GM21526 (cell line): ENCODE measurements at regions not wholly inside any gene's neighbourhood (a gene's known extent, or its start where the extent isn't known, plus 50 kb on each side); places are given as distances from the start of the nearest gene placed in this dataset.

Source experiments
- ATAC-seq: cut with Tn5 transposase; IDR thresholded peaks from one replicate; pipeline ENCODE4 v1.9.1; 2021; ENCODE audit warnings: moderate library complexity; ENCODE audit not compliant: unreplicated experiment, low FRiP score

- no peak for ATAC-seq
Measured at GRCh38 chrX:107502316-107502715, 52.9 kb downstream of the FRMPD3 start.

GRCh38 chrX:107504006-107504405 is 54.6 kb downstream of the FRMPD3 start:
- no peak for ATAC-seq

DNA sequence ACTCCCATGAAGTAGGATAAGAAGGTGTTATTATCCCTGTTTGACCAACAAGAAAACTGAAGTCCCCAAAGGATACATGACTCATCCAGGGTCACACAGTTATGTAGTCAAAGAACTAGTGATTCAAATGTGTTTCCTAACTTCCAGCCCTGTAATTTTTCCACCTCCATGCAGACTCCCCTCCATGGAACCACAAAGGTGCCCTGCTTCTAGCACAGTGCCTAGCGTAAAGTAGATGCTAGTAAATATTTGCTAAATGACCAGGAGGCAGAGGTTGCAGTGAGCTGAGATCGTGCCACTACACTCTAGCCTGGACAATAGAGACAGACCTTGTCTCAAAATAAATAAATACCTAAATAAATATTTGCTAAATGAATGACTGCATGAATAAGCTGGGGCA is 55.8 kb downstream of the FRMPD3 start:
- ATAC-seq: no peak

GRCh38 chrX:107506596-107507031 is 57.2 kb downstream of the FRMPD3 start:
- no peak for ATAC-seq

DNA sequence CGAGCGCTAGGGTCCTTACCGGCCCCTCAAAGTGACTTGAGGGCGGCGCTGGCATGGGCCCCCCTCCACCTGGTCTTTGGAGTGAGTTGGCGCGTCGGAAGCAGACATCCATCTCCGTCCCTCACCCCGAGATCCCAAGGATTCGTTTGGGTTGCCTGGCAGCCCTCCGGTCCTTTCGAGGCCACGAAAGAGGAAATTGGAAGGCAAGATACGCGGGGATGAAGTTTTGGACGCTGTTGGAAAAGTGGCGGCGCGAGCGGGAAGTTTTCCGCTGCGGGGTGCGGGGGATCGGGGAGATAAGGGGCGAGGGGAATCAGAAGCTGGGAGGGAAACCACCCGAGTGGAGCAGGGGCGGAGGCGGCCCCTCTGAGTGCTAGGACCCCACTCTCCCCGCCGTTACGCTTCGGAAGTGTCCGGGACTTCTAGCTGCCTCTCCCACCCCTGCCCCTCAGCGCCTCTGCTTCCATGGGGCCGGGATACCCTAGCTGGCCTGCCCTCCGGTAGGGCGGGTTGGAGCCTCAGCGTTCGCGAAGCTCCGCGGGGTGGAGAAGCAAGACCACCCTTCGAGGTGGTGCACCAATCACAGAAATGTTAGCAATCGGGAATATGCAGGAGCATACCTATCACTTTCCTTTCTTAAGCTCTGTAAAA is 57.8 kb downstream of the FRMPD3 start:
- ATAC-seq: no peak

GRCh38 chrX:107507744-107508117 is 58.3 kb downstream of the FRMPD3 start:
- ATAC-seq: no peak

DNA sequence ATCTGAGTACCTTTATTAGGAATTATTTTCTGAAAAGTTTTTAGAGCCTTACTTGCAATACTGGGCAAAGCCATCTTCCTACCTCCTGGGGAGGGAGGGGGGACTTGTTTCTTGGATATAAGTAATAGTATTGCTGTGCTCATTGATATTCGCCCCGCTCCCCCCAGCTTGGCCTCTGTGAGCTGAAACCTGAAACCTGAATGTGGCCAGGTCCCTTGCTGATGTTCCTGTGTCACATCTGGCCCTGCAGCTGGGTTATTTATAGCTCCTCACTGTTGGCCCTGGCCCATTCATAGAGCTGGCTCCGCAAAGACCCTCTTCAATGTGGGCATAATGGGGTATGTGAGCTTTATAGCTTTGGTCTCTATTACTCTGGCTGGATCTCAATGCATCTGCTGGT is 59.5 kb downstream of the FRMPD3 start:
- ATAC-seq: no peak

GRCh38 chrX:107514944-107515343 is 65.5 kb downstream of the FRMPD3 start:
- ATAC-seq: no peak

DNA sequence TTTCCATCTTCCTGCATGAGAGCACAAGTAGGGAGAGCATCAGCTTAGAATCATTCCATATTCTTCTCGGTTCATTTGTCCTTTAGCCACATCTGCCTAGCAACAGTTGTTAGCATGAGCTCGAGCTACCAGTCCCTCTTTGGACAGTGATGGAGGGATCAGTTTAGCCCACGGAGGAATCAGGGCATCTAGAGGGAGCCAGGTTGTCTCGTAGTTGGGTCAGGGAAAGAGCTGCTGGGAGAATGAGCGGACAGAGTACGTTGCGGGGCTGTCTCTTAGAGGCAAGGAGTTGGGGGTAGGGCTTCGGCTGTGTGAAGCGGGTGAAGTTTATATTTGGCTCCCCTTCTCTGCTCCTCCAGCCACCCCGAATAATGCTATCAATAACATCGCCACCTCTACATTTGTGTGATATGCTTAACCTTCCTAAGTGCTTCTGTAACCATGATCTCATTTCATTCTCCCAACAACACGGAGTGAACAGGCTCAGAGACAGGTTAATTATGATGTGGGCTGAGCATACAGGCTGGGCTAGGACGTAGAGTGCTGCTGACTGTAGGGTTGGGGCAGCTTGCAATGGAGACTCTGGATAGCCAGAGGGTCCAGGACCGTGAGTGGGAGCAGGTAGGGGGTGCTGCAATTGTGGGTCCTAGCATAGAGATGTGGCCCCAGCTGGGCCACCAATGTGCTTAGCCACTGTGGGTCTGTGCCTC is 72.6 kb downstream of the FRMPD3 start:
- ATAC-seq: no peak

- no peak for ATAC-seq
Measured at GRCh38 chrX:107522901-107523300, 73.4 kb downstream of the FRMPD3 start.

GRCh38 chrX:107526141-107526540 is 76.7 kb downstream of the FRMPD3 start:
- ATAC-seq: no peak

DNA sequence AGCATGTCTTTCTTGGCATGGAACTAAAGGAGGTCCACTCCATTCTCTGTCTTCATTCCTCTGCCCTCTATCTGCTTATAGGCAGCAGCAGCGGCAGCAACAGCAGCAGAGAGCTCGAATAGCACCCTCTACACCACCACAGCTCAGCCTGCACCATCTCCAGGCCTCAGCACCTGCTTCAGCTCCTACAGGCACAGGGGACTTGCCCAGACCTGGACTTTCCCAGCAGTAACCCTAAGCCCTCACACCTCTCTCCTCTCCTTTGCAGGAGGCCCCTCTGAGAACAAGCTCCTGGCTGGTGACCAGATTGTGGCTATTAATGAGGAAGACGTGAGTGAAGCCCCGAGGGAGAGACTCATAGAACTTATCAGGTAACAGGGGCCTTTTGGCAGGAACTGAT is 80.7 kb downstream of the FRMPD3 start:
- ATAC-seq: no peak

DNA sequence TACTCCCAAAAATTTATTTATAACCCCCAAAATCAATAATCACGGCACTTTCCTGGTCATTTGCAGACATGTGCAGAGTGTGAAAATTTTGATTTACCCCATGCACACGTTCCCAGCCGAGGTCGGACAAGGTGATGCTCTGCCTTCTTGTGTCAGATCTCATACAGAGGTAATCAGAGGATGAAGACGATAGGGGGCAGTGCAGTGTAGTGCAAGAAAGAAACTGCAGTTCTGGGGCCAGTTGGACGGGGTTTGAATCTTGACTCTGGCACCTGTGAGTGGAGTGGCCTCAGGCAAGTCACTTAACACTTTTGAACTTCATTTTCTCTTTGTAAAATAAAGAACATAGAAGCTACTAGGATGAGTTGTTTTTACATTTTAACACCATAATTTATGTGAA is 88.4 kb downstream of the FRMPD3 start:
- ATAC-seq: peak; percentile 64

DNA sequence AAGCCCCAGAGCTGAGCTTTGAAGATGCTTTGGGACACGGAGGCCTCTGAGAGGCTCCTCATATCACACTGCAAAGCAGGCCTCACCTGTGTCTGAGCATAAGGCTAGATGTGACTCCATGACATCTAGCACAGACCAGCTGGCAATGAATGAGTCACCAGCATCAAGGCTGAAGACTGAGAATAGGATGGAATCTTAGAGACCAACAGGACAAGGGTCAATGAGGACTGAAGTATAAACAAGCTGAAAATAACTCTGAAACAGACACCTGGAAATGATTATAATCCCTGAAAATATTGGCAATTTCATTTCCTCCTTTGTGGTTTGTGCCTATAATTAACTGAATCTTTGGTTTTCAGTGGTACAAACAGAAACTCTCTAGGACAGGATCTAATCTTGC is 87.1 kb upstream of the PRPS1 start:
- no peak for ATAC-seq

DNA sequence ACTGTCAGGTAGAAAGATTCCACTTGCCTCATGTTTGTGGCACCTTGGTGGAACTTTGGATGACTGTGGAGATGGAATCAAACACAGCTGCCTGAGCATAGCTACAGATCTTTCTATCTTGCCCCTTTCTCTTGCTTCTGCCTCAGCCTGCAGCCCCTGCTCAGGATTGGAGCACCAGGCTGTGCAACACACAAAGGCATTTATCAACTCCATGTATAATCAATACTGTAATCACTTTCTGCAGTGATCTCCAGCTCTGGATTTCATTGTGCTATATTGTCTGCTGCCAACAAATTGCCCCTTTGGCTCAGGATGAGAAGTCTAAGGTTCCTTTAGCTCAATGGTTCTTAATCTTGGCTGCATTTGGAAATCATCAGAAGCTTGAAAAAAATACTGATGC is 86.3 kb upstream of the PRPS1 start:
- no peak for ATAC-seq

DNA sequence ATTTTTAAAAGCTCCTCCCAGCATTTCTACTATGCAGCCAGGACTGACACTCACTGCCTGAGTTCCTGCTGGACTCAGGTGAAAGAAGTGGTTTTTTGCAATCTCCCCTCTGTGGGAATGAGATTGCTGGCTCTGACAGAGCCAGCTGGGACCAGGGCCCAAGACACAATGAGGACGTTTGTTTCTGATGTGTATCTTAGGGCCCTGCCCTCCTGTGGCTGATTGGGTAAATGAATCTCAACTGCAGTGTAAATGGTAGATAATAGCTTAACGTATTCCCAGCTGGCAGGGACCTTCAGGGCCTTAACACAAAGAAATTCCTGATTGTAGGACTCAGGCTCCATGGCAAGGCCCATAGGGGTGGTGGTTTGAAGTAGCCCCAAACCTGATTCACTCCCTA is 85.8 kb upstream of the PRPS1 start:
- ATAC-seq: no peak

GRCh38 chrX:107547621-107548020 is 80.7 kb upstream of the PRPS1 start:
- ATAC-seq: no peak

DNA sequence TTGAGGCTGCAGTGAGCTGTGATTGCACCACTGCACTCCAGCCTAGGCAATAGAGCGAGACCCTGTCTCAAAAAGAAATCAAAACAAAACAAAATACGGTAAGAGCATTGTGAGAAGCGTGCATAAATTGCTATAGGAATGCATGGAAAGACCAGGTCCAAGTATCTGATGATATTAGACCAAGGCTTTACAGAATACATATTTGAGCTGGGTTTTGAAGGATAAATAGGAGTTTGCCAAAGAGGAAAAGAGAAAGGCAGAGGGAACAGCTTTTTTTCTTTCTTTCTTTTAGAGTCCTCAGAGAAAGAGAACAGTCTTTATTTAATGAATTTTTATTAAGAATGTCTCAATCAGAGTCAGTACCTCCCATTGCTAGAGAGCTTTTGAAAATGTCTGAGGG is 79.5 kb upstream of the PRPS1 start:
- no peak for ATAC-seq

GRCh38 chrX:107549504-107549903 is 78.8 kb upstream of the PRPS1 start:
- no peak for ATAC-seq

GRCh38 chrX:107551546-107551945 is 76.8 kb upstream of the PRPS1 start:
- ATAC-seq: no peak

DNA sequence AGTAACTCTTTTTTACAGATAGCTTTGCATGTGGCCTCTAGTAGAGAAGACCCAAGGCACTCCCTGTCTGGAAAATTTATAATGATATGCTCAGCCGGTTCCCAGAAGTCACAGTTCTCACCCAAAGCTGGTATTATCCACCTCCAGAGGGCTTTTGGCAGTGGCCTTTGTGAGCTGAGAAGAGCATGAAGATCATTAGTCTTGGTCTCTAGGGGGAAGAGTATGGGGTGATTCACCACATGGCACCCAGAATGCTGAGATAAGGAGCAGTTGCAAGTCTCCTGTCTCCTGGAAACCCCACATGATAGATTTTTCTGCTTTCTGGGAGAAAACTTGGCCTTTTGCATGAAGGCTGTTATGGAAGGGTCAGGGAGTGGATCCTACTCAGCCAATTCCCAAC is 75.4 kb upstream of the PRPS1 start:
- ATAC-seq: no peak

- no peak for ATAC-seq
Measured at GRCh38 chrX:107556967-107557366, 71.3 kb upstream of the PRPS1 start.
